ENCODE measurements at regions not wholly inside any gene's neighbourhood (a gene's known extent, or its start where the extent isn't known, plus 50 kb on each side); places are given as distances from the start of the nearest gene placed in this dataset.

DNA sequence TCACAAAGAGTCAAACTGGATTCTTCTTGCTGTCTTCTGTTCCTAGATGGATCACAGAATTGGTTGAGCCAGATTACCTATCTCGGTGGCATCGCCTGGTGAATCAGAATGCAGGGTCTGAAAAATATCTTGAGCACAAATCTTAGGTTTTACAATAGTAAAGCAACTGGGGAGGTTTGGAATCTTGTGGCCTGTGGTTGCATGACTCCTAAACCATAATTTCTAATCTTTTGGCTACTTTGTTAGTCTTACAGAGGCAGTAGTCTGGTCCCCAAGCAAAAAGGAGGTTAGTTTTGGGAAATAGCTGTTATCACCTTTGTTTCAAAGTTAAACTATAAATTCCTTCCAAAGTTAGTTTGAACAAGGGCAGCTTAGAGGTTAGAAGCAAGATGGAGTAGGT lies 1488.5 kb upstream of the FLRT2 start:
- no peak overlapping the region for H3K4me3 ChIP-seq (replicated peaks in 1 of 3; ENCODE audit: low read depth in 2 of 3, low read length in 3 of 3)
- Mint-ChIP-seq H3K4me1 (peaks cover 10% of the 10 kb centered on the region), H3K27ac (no peak overlapping the region), H3K27me3 (ENCODE audit: low read depth in 3 of 3) (peaks cover 0 to 2% (median 0%) of the 10 kb centered on the region in 3 donors), H3K36me3 (no peaks in the 10 kb centered on the region), H3K4me3 (no peak overlapping the region), H3K9me3 (peaks cover 0 to 10% (median 2%) of the 10 kb centered on the region in 7 donors)
- TF ChIP-seq, protein P1, sequence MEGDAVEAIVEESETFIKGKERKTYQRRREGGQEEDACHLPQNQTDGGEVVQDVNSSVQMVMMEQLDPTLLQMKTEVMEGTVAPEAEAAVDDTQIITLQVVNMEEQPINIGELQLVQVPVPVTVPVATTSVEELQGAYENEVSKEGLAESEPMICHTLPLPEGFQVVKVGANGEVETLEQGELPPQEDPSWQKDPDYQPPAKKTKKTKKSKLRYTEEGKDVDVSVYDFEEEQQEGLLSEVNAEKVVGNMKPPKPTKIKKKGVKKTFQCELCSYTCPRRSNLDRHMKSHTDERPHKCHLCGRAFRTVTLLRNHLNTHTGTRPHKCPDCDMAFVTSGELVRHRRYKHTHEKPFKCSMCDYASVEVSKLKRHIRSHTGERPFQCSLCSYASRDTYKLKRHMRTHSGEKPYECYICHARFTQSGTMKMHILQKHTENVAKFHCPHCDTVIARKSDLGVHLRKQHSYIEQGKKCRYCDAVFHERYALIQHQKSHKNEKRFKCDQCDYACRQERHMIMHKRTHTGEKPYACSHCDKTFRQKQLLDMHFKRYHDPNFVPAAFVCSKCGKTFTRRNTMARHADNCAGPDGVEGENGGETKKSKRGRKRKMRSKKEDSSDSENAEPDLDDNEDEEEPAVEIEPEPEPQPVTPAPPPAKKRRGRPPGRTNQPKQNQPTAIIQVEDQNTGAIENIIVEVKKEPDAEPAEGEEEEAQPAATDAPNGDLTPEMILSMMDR (IDR thresholded peaks at IDR 0.05), result no peak
- no peak for DNase-seq
- intact Hi-C loops (cut with micrococcal nuclease), result no loop called here
- H3K9me3 ChIP-seq (replicated peaks in 1 of 2; ENCODE audit: control insufficient read depth in 1 of 2, insufficient read depth in 1 of 2, low read length in 2 of 2), result no peaks in the 10 kb centered on the region
- no peak overlapping the region for H2AFZ ChIP-seq (ENCODE audit: insufficient read depth, low read depth, low read length, poor library complexity, severe bottlenecking)
- no peaks in the 10 kb centered on the region for H3K36me3 ChIP-seq (replicated peaks in 1 of 2; ENCODE audit: control insufficient read depth in 1 of 2, insufficient read depth in 2 of 2, low read length in 2 of 2)
- no peaks in the 10 kb centered on the region for H4K20me1 ChIP-seq (ENCODE audit: insufficient read depth, low read length)
- no peaks in the 10 kb centered on the region for H3K79me2 ChIP-seq (ENCODE audit: insufficient read depth, low read length)
- no CpG with 5 or more reads among the region's 2 CpGs for WGBS (ENCODE audit: insufficient coverage)
- no peaks in the 10 kb centered on the region for H3K27me3 ChIP-seq (ENCODE audit: control insufficient read depth in 2 of 2, insufficient read depth in 2 of 2, low read length in 2 of 2)
- H3K4me1 ChIP-seq (ENCODE audit: control insufficient read depth in 1 of 2, insufficient read depth in 2 of 2, low read length in 2 of 2), result no peaks in the 10 kb centered on the region
- no peak overlapping the region for H3K4me2 ChIP-seq (replicated peaks; ENCODE audit: extremely low read depth, low read length, poor library complexity, severe bottlenecking)
- no peak overlapping the region for H3K9ac ChIP-seq (ENCODE audit: insufficient read depth, low read length, poor library complexity, severe bottlenecking)
- H3K27ac ChIP-seq (ENCODE audit: low read depth in 1 of 2, low read length in 2 of 2), result no peak overlapping the region

DNA sequence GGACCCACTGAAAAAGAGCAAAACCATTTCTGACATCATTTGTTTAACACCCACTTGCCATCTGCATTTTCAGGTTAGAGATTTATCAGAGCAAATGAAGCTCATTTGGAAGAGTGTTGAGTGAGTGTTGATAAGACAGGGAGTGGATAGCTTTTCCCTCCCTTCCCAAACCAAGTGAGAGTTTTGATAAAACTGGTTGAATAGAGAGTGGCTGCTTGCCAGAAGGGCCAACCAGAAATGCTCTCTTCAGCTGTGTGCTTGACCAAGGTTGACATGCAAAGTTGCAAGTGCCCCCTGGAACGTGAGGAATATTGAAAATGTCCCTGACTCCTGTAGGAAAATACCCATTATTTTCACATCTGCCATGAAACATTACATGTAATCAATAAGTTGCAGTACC lies 1487.0 kb upstream of the FLRT2 start:
- H4K20me1 ChIP-seq (ENCODE audit: insufficient read depth, low read length), result no peaks in the 10 kb centered on the region
- H3K4me3 Mint-ChIP-seq, result no peak overlapping the region

More for the DNA sequence above, 1487.0 kb upstream of the FLRT2 start:
- Histone ChIP-seq H3K36me3 (replicated peaks in 1 of 2; ENCODE audit: control insufficient read depth in 1 of 2, insufficient read depth in 2 of 2, low read length in 2 of 2) (no peaks in the 10 kb centered on the region), H3K79me2 (ENCODE audit: insufficient read depth, low read length) (no peaks in the 10 kb centered on the region), H3K9me3 (replicated peaks in 1 of 2; ENCODE audit: control insufficient read depth in 1 of 2, insufficient read depth in 1 of 2, low read length in 2 of 2) (no peaks in the 10 kb centered on the region), H3K9ac (ENCODE audit: insufficient read depth, low read length, poor library complexity, severe bottlenecking) (no peak overlapping the region), H3K4me2 (replicated peaks; ENCODE audit: extremely low read depth, low read length, poor library complexity, severe bottlenecking) (no peak overlapping the region), H3K27ac (ENCODE audit: low read depth in 1 of 2, low read length in 2 of 2) (no peak overlapping the region), H3K4me3 (replicated peaks in 1 of 3; ENCODE audit: low read depth in 2 of 3, low read length in 3 of 3) (no peak overlapping the region), H3K27me3 (ENCODE audit: control insufficient read depth in 2 of 2, insufficient read depth in 2 of 2, low read length in 2 of 2) (no peaks in the 10 kb centered on the region), H3K4me1 (ENCODE audit: control insufficient read depth in 1 of 2, insufficient read depth in 2 of 2, low read length in 2 of 2) (no peaks in the 10 kb centered on the region), H2AFZ (ENCODE audit: insufficient read depth, low read depth, low read length, poor library complexity, severe bottlenecking) (no peak overlapping the region)
- intact Hi-C loops (cut with micrococcal nuclease), result no loop called here
- Mint-ChIP-seq H3K4me1 (no peaks in the 10 kb centered on the region), H3K9me3 (peaks cover 0 to 10% (median 2%) of the 10 kb centered on the region in 7 donors), H3K27ac (no peak overlapping the region), H3K36me3 (no peaks in the 10 kb centered on the region), H3K27me3 (ENCODE audit: low read depth in 3 of 3) (peaks cover 0 to 2% (median 0%) of the 10 kb centered on the region in 3 donors)
- WGBS (ENCODE audit: insufficient coverage), result no CpG with 5 or more reads among the region's 1 CpG
- TF ChIP-seq, protein P1 (IDR thresholded peaks at IDR 0.05), result no peak
- no peak for DNase-seq

Data from CD14-positive monocyte (primary cell).